ENCODE measurements at regions not wholly inside any gene's neighbourhood (a gene's known extent, or its start where the extent isn't known, plus 50 kb on each side); places are given as distances from the start of the nearest gene placed in this dataset.

DNA sequence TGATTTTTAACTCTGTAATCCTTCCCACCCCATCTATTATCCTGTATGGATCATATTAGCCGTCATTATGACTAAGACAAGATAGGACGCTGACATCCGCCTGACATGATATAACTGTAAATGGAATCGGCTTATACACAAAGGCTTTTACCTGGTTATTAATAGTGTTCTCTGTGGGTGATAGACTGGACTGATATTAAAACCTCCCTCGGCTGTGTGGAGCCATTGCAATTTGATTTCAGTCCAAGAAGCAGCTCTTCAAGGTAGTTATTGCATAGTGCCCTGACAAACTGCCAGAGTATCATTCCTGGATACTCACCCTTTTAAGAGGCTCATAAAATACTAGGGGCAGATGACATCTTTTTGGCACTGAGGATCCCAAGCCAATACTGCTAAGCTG, 226.1 kb upstream of the HNRNPA3 start:
- no peak for TF ChIP-seq EZH2 (IDR thresholded peaks at IDR 0.05)
- TF ChIP-seq POLR2AphosphoS5 (IDR thresholded peaks at IDR 0.05; ENCODE audit: borderline replicate concordance, low read depth, low read length), result no peak
- TF ChIP-seq FOXP2 (optimal IDR thresholded peaks at IDR 0.05; ENCODE audit: control extremely low read depth, extremely low read length, insufficient read depth), result no peak
